GM12892 (cell line): ENCODE measurements at regions not wholly inside any gene's neighbourhood (a gene's known extent, or its start where the extent isn't known, plus 50 kb on each side); places are given as distances from the start of the nearest gene placed in this dataset.

Experiments used
- POLR2A ChIP-seq: IDR thresholded peaks from 2 replicates; pipeline ENCODE4 v1.6.1; 2011; ENCODE audit warnings: low read depth, low read length, control low read depth
- POLR2AphosphoS5 ChIP-seq: IDR thresholded peaks from 2 replicates; pipeline ENCODE4 v1.6.1; 2011; ENCODE audit warnings: low read depth, low read length, control low read depth

DNA sequence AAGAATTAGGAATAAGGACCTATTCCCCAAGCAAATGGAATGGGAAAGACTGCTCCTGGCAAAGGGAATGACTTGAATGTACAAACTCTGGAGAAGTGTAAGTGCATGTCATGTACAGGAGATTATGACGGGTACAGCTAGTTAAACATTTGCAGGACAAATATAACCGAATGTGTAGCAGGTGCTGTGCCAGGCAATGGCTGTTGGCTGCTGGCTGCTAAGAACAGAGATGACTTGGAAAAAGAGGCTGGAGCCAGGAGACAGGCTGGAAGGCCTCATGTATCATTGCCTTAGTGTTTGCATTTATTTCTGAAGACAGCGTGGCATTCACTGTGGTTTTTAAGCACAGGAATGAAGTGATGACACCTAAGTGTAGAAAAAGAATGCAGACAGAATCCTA lies 136.8 kb downstream of the TTC8 start:
- no peak for TF ChIP-seq POLR2A
- TF ChIP-seq POLR2AphosphoS5, result no peak
